Activated naive CD4-positive, alpha-beta T cell treated with anti-CD3 and anti-CD28 coated beads, Interleukin-2, amount 50 U/mL, for 24 hours (primary cell): ENCODE measurements at regions not wholly inside any gene's neighbourhood (a gene's known extent, or its start where the extent isn't known, plus 50 kb on each side); places are given as distances from the start of the nearest gene placed in this dataset.
"Not testable (repeated sequence)": the region's sequence is repeated elsewhere in the genome, so short reads cannot be mapped to it uniquely, and the experiment has no call there.

Source experiments
- H3K27ac Mint-ChIP-seq: one replicate; pipeline ENCODE4 v1.8.0; 2021; ENCODE audit warnings: mild to moderate bottlenecking, mixed read lengths
- H3K27me3 Mint-ChIP-seq: one replicate; pipeline ENCODE4 v1.8.0; 2021; ENCODE audit warnings: mixed read lengths
- H3K36me3 Mint-ChIP-seq: one replicate; pipeline ENCODE4 v1.8.0; 2021; ENCODE audit warnings: mixed read lengths
- H3K4me1 Mint-ChIP-seq: one replicate; pipeline ENCODE4 v1.8.0; 2021; ENCODE audit warnings: mixed read lengths
- H3K4me3 Mint-ChIP-seq: one replicate; pipeline ENCODE4 v1.8.0; 2021; ENCODE audit warnings: mild to moderate bottlenecking, mixed read lengths
- H3K9me3 Mint-ChIP-seq: one replicate; pipeline ENCODE4 v1.8.0; 2021; ENCODE audit warnings: mixed read lengths

DNA sequence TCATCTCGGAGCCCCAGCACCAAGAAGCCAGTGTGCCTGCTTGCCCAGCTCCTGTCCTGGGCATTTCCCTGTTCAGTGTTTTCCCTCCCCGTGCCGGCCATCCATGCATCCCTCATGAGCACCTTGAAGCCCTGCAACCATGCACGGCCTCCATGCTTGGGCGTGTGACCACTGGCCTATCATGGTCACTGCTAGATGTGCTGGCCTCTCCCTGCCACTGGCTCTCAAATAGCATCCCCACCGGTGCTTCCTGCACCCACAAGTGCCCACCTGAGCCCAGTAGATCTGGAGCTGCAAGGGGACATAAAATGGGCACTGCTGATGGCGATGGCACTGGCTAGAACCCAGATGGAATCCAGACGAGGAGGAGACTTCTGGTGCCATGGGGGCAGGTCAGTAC, 126.0 kb downstream of the TUBA3C start:
- Mint-ChIP-seq H3K4me3 (no peak overlapping the region), H3K4me1 (no peaks in the 10 kb centered on the region), H3K9me3 (no peaks in the 10 kb centered on the region), H3K36me3 (no peaks in the 10 kb centered on the region), H3K27me3 (no peaks in the 10 kb centered on the region), H3K27ac (no peak overlapping the region)

DNA sequence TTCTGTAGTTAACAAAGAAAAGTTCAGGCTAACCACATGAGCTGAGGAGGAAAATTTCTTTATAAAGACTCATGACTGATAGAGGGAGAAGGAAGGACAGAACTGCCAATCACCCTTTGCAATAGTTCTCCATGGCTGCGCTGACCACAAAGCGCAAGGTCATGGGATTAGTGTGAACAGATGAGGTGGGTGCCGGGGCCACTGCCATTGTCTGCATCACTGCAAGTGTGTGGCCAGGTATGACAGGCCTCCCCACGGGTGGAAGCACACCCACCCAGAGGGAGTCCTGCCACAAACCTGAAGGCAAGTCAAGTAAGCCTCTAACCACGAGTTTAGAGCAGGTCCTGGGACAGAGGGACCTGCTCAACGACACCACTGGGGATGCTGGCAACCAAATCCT, 128.1 kb downstream of the TUBA3C start:
- Mint-ChIP-seq H3K4me1 (no peaks in the 10 kb centered on the region), H3K36me3 (no peaks in the 10 kb centered on the region), H3K4me3 (no peak overlapping the region), H3K27me3 (no peaks in the 10 kb centered on the region), H3K27ac (no peak overlapping the region), H3K9me3 (no peaks in the 10 kb centered on the region)

DNA sequence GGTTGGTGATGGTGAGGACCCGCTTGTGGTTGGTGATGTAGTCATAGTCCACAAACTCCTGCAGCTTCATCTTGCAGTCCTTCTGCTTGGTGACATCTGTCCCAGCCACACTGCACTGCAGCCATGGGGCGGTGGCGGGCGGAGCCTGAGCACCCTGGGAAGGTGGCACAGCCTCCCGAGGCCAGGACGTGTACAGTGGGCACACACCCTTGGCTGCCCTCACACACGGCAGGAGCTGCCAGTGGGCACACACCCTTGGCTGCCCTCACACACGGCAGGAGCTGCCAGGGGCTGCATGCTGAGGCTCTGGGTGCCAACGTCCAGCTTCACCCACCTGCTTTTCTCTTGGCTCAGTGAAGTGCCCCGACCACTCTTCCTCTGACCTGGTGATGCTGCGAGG, 128.7 kb downstream of the TUBA3C start:
- Mint-ChIP-seq H3K4me1 (no peaks in the 10 kb centered on the region), H3K27me3 (no peaks in the 10 kb centered on the region), H3K36me3 (no peaks in the 10 kb centered on the region), H3K9me3 (no peaks in the 10 kb centered on the region), H3K27ac (no peak overlapping the region), H3K4me3 (no peak overlapping the region)

DNA sequence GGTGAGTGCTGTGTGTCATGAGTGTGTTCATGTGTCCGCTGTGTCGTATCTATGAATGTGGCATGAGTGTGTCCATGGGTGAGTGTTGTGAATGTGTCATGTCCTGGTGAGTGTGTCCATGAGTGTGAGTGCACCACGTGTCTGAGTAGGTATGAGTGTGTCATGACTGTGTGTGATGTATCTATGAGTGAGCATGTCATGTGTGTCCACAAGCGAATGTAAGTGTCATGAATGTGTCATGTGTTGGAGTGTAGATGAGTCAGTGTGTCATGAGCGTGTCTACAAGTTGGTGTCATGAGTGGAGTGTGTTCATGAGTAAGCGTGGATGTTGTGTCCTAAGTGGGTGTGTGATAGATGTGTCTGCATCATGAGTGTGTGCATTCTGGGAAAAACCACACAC, 129.4 kb downstream of the TUBA3C start:
- no peaks in the 10 kb centered on the region for H3K27me3 Mint-ChIP-seq
- no peaks in the 10 kb centered on the region for H3K36me3 Mint-ChIP-seq
- no peak overlapping the region for H3K4me3 Mint-ChIP-seq
- H3K9me3 Mint-ChIP-seq, result no peaks in the 10 kb centered on the region
- H3K4me1 Mint-ChIP-seq, result no peaks in the 10 kb centered on the region
- no peak overlapping the region for H3K27ac Mint-ChIP-seq

DNA sequence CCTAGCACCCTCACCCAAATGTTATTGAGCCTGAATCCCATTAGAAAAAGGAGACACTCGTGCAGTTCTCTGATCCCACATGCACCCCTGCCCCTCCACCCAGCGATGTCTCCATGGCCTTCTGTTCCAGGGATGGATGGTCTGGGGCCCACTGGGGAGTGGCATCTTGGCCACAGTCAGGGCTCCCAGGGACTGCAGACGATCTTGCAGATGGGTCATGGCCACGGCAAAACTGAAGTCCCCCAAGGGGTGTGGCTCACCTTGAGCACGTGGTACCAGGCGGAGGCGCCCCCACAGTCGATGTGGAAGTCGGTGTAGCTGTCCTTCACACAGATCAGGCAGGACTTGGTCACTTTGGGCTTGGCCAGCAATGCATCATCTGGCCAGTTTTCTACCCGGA, 130.7 kb downstream of the TUBA3C start:
- Mint-ChIP-seq H3K27ac (no peak overlapping the region), H3K4me1 (no peaks in the 10 kb centered on the region), H3K4me3 (no peak overlapping the region), H3K27me3 (no peaks in the 10 kb centered on the region), H3K36me3 (no peaks in the 10 kb centered on the region), H3K9me3 (no peaks in the 10 kb centered on the region)

DNA sequence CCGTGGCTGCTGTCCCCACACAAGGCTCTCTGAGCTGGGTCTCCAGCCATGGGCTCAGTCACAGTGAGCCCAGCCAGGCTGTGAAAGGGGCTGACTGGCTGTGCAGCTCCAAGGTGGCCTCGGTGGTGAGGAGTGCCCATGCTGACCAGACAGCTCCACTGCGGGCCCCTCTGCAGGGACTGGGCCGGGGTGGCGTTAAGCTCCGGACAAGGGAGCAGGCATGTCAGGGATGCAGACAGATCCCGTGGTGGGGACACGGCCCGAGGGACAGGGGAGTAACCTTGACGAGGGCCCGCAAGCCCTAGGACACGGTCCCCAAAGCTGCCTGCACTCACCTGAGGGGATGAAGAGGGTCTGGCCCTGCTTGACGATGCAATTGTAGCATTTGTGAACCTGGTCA, 132.0 kb downstream of the TUBA3C start:
- H3K4me1 Mint-ChIP-seq, H3K4me3 Mint-ChIP-seq, H3K36me3 Mint-ChIP-seq, H3K27ac Mint-ChIP-seq, H3K9me3 Mint-ChIP-seq, H3K27me3 Mint-ChIP-seq: not testable (repeated sequence)

DNA sequence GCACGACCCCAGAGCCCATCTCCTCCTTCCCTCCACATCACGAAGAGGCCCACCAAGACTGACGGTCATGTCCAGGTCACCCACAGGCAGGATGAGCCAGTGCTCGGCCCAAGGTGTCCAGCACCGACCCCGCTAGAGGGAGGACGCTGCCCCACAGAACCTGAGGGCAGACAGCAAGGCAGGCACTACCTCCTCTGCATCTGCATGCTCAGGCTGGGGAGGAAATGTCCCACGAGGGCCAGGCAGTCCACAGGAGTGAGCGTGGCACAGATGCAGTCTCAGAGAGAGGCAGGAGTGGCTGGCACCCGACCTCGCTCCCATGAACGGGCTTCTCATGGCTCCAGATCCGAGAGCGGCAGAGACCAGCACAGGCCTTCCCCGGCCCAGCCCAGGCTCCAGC, 133.2 kb downstream of the TUBA3C start:
- Mint-ChIP-seq H3K4me3 (no peak overlapping the region), H3K27ac (no peak overlapping the region), H3K27me3 (no peaks in the 10 kb centered on the region), H3K4me1 (no peaks in the 10 kb centered on the region), H3K9me3 (no peaks in the 10 kb centered on the region), H3K36me3 (no peaks in the 10 kb centered on the region)

DNA sequence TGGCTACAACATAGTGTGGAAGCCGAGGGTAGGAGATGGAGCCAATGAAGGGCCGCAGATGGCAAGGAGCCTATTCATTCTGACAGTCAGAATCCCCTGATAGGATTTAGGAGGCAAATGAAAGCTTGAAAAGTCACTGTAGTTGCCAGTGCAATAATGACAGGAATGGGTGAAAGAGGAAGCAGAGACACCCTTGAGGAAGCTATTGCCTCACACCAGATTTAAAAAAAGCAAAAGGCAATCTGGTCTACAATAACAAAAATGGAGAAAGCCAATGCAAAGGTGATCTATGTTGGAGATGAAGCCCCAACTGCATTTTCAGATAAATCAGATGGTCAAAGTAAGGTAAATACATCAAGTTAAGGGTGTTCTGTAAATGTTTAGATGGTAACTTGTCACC, 158.5 kb downstream of the TUBA3C start:
- H3K27me3 Mint-ChIP-seq, result peaks cover 10% of the 10 kb centered on the region
- no peak overlapping the region for H3K4me3 Mint-ChIP-seq
- no peaks in the 10 kb centered on the region for H3K4me1 Mint-ChIP-seq
- no peak overlapping the region for H3K27ac Mint-ChIP-seq
- peaks cover 15% of the 10 kb centered on the region for H3K9me3 Mint-ChIP-seq
- no peaks in the 10 kb centered on the region for H3K36me3 Mint-ChIP-seq

DNA sequence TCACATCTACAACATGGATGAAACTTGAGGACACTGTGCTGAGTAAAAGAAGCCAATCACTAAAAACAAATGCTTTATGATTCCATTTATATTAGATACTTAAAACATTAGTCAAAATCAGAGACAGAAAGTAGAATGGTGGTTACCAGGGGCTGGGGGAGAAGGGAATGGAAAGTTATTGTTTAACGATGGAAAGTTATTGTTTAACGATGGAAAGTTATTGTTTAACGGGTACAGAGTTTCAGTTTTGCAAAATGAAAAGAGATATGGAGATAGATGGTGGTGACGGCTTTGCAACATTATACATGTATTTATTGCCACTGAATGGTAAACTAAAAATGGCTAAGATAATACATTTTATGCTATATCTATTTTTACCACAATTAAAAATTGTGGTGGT, 160.6 kb downstream of the TUBA3C start:
- peaks cover 15% of the 10 kb centered on the region for H3K9me3 Mint-ChIP-seq
- H3K4me3 Mint-ChIP-seq, result no peak overlapping the region
- no peak overlapping the region for H3K27ac Mint-ChIP-seq
- H3K27me3 Mint-ChIP-seq, result peaks cover 11% of the 10 kb centered on the region
- no peaks in the 10 kb centered on the region for H3K4me1 Mint-ChIP-seq
- no peaks in the 10 kb centered on the region for H3K36me3 Mint-ChIP-seq

DNA sequence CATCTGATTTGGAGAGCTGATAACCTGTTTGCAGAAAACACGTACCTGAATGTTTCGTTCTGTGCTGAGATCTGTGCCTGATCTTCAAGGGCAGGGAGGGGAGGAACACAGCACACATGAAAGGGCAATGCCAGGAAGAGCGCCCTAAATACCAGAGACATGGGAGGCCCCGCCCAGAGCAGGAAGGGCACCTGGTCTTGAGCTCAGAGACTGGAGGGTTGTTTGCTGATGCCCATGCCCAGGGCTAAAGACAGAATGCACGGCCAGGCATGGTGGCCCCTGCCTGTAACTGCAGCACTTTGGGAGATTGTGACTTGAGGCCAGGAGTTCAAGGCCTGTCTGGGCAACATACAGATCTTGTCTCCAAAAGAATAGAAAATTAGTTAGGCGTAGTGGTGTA, 183.2 kb downstream of the TUBA3C start:
- H3K27me3 Mint-ChIP-seq, result no peaks in the 10 kb centered on the region
- no peaks in the 10 kb centered on the region for H3K9me3 Mint-ChIP-seq
- H3K4me1 Mint-ChIP-seq, result peaks cover 6% of the 10 kb centered on the region
- H3K27ac Mint-ChIP-seq, result peak overlapping the region; percentile 30
- H3K4me3 Mint-ChIP-seq, result peak overlapping the region; percentile 34
- no peaks in the 10 kb centered on the region for H3K36me3 Mint-ChIP-seq

DNA sequence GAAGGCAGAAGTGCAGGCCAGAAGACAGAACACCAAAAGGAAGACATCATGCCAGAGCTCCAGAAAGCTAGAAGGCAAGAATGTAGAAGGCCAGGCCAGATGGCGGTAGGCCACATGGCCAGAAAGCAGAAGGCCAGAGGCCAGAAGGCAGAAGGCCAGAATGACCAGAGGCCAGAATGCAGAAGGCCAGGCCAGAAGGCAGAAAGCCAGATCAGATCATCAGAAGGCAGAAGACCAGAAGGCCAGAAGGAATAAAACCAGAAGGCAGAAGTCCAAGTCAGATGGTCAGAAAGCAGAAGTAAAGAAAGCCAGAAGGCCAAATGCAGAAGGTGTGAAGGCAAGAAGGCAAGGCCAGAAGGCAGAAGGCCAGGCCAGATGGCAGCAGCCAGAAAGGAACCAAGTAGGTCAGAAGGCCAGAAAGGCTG, 185.0 kb downstream of the TUBA3C start:
- H3K27me3 Mint-ChIP-seq, result no peaks in the 10 kb centered on the region

DNA sequence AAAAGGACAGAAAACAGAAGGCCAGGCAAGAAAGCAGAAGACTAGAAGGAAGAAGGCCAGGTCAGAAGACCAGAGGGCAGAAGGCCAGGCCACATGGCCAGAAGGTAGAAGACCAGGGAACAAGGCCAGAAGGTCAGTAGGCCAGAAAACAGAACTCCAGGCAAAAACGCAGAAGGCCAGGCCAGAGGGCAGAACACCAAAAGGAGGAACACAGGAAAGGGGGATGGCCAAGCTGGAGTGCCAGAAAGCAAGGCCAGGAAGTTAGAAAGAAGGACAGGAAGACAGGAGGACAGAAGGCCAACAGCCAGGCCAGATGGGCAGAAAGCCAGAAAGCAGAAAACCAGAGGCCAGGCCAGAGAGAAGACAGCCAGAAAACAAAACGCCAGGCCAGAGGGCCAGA, 185.4 kb downstream of the TUBA3C start:
- H3K4me1 Mint-ChIP-seq, result peaks cover 6% of the 10 kb centered on the region
- H3K36me3 Mint-ChIP-seq, result peaks cover 3% of the 10 kb centered on the region
- H3K27ac Mint-ChIP-seq, result no peak overlapping the region

More for the DNA sequence above, 185.0 kb downstream of the TUBA3C start:
- Mint-ChIP-seq H3K27ac (no peak overlapping the region), H3K36me3 (peaks cover 2% of the 10 kb centered on the region), H3K9me3 (peaks cover 3% of the 10 kb centered on the region), H3K4me1 (peaks cover 6% of the 10 kb centered on the region), H3K4me3 (no peak overlapping the region)

DNA sequence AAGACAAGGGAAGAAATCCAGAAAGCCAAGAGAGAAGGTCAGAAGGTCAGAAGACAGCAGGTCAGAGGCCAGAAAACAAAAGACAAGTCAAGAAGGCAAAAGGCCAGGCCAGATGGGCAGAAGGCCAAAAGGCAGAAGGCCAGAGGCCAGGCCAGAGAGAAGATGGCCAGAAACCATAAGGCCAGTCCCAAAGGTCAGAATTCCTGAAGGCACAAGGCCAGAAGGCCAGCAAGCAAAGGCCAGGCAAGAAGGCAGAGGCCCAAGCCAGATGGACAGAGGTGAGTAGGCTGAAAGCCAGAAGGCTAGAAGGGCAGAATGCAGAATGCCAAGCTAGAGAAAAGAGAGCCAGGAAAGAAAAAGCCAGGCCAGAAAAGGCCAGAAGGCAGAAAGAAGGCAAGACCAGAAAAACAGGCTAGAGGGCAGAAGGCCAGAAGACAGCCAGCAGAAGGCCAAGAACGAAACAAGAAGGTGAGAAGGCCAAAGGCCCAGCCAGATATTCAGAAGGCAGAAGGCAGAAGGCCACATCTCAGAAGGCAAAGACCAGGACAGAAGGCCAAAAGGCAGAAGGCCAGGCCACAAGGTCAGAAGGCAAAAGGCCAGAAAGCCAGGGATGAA, 186.3 kb downstream of the TUBA3C start:
- no peak overlapping the region for H3K27ac Mint-ChIP-seq
- peaks cover 6% of the 10 kb centered on the region for H3K4me1 Mint-ChIP-seq
- no peaks in the 10 kb centered on the region for H3K27me3 Mint-ChIP-seq
- H3K9me3 Mint-ChIP-seq, result peaks cover 4% of the 10 kb centered on the region
- peaks cover 3% of the 10 kb centered on the region for H3K36me3 Mint-ChIP-seq
- no peak overlapping the region for H3K4me3 Mint-ChIP-seq

More for the DNA sequence above, 185.4 kb downstream of the TUBA3C start:
- H3K4me3 Mint-ChIP-seq, result no peak overlapping the region
- H3K27me3 Mint-ChIP-seq, result no peaks in the 10 kb centered on the region
- H3K9me3 Mint-ChIP-seq, result peaks cover 4% of the 10 kb centered on the region

DNA sequence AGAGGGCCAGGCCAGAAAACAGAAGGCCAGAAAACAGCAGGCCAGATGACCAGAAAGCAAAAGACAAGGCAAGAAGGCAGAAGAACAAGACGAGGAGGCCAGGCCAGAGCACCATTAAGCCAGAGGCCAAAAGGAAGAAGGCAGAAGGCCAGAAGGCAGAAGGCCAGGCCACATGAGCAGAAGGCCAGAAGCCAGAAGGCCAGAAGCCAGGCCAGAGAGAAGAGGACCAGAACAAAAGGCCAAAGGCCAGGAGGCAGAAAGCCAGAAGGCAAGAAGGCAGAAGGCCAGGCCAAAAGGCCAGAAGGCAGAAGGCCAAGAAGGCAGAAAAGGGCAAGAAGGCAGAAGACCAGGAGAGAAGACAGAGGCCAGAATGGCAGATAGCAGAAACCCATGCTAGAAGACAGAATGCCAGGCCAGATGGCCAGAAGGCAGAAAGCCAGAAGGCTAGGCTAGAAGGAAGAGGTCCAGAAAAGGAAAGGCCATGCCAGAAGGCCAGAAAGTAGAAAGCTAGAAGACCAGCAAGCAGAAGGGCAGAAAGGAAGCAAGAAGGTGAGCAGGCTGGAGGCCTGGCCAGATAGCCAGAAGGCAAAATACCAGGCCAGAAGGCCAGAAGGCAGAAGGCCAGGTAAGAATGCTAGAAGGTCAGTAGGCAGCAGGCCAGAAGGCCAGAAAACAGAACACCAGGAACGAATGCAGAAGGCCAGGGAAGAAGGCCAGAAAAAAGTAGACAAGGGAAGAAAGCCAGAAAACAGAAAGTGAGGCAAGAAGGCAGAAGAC, 187.6 kb downstream of the TUBA3C start:
- peaks cover 3% of the 10 kb centered on the region for H3K36me3 Mint-ChIP-seq
- H3K4me3 Mint-ChIP-seq, result no peak overlapping the region
- H3K27ac Mint-ChIP-seq, result no peak overlapping the region
- H3K27me3 Mint-ChIP-seq, result no peaks in the 10 kb centered on the region
- H3K4me1 Mint-ChIP-seq, result peaks cover 6% of the 10 kb centered on the region
- peaks cover 4% of the 10 kb centered on the region for H3K9me3 Mint-ChIP-seq

DNA sequence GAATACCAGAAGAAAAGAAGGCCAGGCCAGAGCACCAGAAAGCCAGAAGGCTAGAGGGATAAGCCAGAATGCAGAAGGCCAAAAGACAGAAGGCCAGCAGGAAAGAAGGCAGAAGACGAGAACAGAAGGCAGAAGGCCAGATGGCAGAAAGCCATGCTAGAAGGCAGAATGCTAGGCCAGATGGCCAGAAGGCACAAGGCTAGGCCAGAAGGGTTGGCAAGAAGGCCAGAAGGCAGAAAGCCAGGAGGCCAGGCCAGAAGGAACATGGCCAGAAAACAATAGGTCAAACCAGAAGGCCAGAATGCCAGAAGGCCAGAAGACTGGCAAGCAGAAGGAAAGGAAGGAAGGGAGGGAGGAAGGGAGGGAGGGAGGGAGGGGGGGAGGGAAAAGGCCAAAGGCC, 188.8 kb downstream of the TUBA3C start:
- H3K4me1 Mint-ChIP-seq, result peaks cover 4% of the 10 kb centered on the region
- H3K27me3 Mint-ChIP-seq, result no peaks in the 10 kb centered on the region
- peaks cover 4% of the 10 kb centered on the region for H3K9me3 Mint-ChIP-seq
- H3K36me3 Mint-ChIP-seq, result peaks cover 3% of the 10 kb centered on the region
- H3K27ac Mint-ChIP-seq, result no peak overlapping the region
- H3K4me3 Mint-ChIP-seq, result no peak overlapping the region

DNA sequence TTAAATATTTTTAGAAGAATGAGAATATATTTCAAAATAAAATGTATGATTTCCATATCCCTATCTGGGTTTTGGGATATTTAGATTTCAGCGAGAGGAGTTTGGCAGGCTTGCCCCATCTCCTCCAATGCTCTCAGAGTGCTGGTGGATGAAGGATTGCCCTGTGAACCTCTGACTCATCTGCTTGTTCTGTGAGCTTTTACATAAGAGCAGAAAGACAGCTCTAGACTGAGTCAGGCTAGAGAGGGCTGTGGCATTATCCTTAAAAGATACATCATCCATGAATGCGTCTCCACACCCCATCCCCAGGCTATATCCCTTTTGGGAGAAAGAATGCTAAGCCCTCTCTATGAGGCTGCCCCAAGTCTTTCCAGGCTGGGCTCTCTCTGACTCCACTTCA, 190.6 kb downstream of the TUBA3C start:
- H3K4me1 Mint-ChIP-seq, result no peaks in the 10 kb centered on the region
- H3K9me3 Mint-ChIP-seq, result peaks cover 4% of the 10 kb centered on the region
- H3K27me3 Mint-ChIP-seq, result no peaks in the 10 kb centered on the region
- H3K36me3 Mint-ChIP-seq, result peaks cover 3% of the 10 kb centered on the region
- no peak overlapping the region for H3K27ac Mint-ChIP-seq
- no peak overlapping the region for H3K4me3 Mint-ChIP-seq

DNA sequence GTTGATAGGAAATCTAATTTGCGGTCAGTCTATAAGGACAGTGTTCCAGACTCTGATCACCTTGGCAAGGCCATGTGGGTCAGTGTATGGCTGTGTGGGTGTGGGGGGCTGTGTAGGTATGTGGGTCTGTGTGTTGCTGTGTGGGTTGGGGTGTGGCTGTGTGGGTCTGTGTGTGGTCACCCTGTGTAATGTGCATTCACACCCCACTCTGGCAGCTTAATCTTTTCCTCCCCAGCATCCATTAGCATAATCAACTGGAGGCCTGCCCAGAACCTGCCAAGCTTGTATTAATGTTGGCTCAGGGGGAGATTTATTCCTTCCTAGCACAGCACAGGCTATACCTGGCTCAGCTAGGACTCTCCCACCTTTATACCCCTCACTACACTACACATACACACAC, 203.2 kb downstream of the TUBA3C start:
- H3K4me3 Mint-ChIP-seq, result no peak overlapping the region
- peaks cover 2% of the 10 kb centered on the region for H3K36me3 Mint-ChIP-seq
- H3K27me3 Mint-ChIP-seq, result no peaks in the 10 kb centered on the region
- H3K4me1 Mint-ChIP-seq, result no peaks in the 10 kb centered on the region
- H3K9me3 Mint-ChIP-seq, result peaks cover 4% of the 10 kb centered on the region
- no peak overlapping the region for H3K27ac Mint-ChIP-seq
